Fibroblast of the aortic adventitia (primary cell): ENCODE measurements at regions not wholly inside any gene's neighbourhood (a gene's known extent, or its start where the extent isn't known, plus 50 kb on each side); places are given as distances from the start of the nearest gene placed in this dataset.

Experiments
- DNase-seq: peaks from one replicate; pipeline ENCODE4 v3.0.0-alpha.2; 2010; ENCODE audit warnings: low read depth
- H3K4me3 ChIP-seq: 2 replicates; pipeline ENCODE4 v1.5.1; 2011; ENCODE audit warnings: low read depth, mild to moderate bottlenecking, control low read depth, low read length, moderate library complexity
- TF ChIP-seq, protein P1 (sequence below): IDR thresholded peaks from 2 replicates; pipeline ENCODE4 v1.5.1; 2011; ENCODE audit warnings: mild to moderate bottlenecking, low read length, control low read depth, inconsistent platforms; ENCODE audit not compliant: insufficient read depth

DNA sequence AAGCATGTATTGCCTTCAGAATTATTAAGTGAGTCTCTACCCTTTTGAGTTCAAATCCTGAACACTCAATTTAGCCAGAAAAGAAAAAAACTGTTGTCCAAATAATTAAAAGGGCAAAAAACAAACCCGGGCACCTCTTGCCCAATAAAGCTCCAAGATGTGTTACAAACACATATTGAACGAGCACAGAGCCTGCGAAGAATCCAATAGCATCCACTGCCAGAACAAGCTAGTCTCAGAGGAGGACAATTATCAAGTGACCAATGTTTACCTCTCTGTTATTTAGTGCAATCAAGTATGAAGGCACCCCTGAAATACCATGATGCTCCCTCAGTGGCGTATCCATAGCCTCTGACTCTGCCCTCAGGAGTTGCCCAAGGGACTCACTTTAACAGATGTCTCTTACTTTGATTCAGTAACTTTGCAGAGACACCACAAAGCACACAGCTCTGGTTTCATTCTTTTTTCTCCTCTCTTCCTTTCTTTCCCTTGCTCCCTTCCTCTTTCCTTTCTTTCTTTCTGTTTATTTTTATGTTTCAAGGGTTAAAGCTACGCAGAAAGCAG lies 93.5 kb upstream of the SPATS2L start:
- no peak overlapping the region for H3K4me3 ChIP-seq
- DNase-seq: no peak
- TF ChIP-seq, protein P1, sequence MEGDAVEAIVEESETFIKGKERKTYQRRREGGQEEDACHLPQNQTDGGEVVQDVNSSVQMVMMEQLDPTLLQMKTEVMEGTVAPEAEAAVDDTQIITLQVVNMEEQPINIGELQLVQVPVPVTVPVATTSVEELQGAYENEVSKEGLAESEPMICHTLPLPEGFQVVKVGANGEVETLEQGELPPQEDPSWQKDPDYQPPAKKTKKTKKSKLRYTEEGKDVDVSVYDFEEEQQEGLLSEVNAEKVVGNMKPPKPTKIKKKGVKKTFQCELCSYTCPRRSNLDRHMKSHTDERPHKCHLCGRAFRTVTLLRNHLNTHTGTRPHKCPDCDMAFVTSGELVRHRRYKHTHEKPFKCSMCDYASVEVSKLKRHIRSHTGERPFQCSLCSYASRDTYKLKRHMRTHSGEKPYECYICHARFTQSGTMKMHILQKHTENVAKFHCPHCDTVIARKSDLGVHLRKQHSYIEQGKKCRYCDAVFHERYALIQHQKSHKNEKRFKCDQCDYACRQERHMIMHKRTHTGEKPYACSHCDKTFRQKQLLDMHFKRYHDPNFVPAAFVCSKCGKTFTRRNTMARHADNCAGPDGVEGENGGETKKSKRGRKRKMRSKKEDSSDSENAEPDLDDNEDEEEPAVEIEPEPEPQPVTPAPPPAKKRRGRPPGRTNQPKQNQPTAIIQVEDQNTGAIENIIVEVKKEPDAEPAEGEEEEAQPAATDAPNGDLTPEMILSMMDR: no peak

DNA sequence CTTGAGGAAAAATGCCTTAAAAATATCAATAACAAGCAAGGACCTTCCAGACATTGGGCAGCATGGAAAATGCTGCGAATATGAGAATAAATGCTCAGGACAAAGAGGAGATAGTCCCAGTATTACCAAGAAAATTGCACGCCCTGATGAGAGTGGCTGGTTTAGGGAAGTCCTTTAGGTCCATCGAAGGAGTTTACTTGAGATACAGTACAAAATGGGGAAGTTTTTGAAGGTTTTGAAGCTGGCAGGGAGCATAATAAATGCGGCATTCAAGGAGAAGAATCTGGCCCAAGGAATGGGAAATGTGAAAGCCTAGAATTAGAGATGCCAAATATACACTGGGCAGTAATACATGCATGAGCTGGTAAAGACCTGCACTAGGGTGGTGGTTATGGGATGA lies 90.2 kb upstream of the SPATS2L start:
- DNase-seq: no peak
- H3K4me3 ChIP-seq: no peak overlapping the region
- TF ChIP-seq, protein P1: no peak

DNA sequence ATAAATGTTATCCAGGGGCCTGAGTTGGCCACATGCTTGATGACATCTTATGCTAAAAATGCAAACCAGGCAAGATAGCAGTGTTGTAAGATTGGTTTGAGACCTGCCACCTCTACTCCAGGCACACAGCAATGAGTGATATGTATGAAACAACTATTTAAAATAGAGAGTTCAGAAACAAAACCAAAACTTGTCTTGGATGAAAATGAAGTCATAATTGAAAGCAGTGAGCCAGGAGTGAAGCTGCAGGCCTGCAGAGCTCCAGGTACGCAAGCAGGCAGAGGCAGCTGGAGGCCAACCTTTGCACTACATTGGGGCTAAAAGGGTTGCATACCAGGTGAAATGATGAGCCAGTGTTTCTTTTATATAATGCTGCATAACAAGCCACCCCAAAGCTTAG lies 89.2 kb upstream of the SPATS2L start:
- DNase-seq: no peak
- TF ChIP-seq, protein P1: no peak
- H3K4me3 ChIP-seq: no peak overlapping the region

DNA sequence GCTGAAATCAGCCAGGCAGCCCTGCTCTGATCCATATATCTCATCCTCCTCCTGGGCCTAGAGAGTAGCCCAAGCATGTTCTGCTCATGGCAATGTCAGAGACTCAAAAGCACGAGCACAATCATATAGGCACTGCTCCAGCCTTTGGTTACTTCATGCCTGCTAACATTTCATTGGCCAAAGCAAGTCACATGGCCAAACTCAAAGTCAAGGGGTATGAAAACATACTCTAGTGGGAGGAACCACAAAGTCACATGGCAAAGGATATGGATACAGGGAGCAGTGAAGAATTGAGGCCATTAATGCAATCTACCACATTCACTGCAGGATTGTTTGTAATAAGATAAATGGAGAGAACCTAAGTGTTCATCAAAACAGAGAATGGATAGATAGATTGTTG lies 87.8 kb upstream of the SPATS2L start:
- H3K4me3 ChIP-seq: no peak overlapping the region
- no peak for DNase-seq

DNA sequence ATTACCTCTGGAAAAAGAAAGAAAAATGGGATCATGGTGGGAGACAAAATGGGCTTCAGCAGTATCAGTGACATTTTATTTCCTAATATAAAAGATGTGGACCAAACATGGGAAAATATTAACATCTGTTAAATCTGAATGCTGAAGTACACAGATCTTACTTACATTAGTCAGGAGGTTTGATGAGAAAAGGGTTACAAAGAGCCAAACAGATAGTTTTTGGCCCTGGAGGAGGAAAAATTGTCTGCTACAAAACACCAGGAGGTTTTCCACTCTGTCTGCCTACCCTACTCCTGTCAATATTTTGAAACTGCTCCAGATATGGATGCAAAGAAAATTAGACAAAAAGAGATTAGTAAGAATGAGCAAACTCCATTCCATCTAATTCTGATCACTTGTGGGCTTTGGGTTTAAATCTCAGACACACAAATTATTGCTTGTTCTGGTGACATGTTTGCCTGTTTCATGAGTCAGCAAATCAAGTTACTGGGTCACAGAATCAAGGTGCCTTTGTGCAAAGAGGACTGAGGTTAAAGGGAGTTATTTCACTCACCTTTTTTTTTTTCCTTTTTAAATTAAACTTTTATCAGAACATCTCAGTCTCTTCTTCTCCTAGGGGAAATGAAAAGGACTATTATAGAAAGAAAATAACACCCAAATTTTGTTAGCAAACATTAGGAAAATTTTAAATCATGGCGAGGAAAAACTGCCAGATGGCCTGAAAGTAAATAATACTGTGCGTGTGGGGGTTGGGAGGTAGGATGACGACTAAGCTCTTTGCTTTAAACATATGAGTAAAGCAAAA lies 87.0 kb upstream of the SPATS2L start:
- H3K4me3 ChIP-seq: no peak overlapping the region
- TF ChIP-seq, protein P1: no peak
- no peak for DNase-seq

More for the DNA sequence above, 87.8 kb upstream of the SPATS2L start:
- TF ChIP-seq, protein P1: no peak

DNA sequence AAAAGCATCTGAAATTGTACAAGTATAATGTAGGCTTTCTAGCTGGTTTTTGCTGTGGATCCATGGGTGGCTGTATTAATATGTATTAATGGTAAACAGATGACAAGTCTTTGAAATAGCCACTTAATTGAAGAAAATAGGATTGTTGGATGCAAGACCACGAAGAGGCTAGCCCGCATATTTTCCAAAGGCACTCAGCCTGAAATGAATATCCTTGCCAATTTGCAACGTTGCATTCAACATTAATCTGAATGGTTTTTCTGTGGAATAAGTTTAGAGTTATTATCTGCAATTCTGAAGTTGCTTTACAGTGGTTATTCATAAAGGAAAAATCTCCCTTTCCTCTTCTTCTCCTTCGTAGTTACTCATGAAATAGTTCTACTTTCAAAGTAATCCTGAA lies 86.2 kb upstream of the SPATS2L start:
- no peak for DNase-seq
- TF ChIP-seq, protein P1: no peak
- H3K4me3 ChIP-seq: no peak overlapping the region
